ENCODE measurements at regions not wholly inside any gene's neighbourhood (a gene's known extent, or its start where the extent isn't known, plus 50 kb on each side); places are given as distances from the start of the nearest gene placed in this dataset.

- TF ChIP-seq PPARA (CRISPR knock-in tag; IDR thresholded peaks at IDR 0.05; ENCODE audit: borderline replicate concordance) (no peak), ZFP30 (CRISPR knock-in tag; IDR thresholded peaks at IDR 0.05) (no peak), ZC3H10 (CRISPR knock-in tag; IDR thresholded peaks at IDR 0.05) (no peak), BACH2 (CRISPR knock-in tag; IDR thresholded peaks at IDR 0.05; ENCODE audit: borderline replicate concordance) (no peak), TCF4 (CRISPR knock-in tag; IDR thresholded peaks at IDR 0.05; ENCODE audit: borderline replicate concordance) (no peak)
Observed at GRCh38 chr3:105931500-105931899, 62.7 kb upstream of the CBLB start.

All from SK-N-SH treated with all-trans-retinoic acid at 6 μM for 48 hours (cell line).